ENCODE measurements at regions not wholly inside any gene's neighbourhood (a gene's known extent, or its start where the extent isn't known, plus 50 kb on each side); places are given as distances from the start of the nearest gene placed in this dataset.

DNA sequence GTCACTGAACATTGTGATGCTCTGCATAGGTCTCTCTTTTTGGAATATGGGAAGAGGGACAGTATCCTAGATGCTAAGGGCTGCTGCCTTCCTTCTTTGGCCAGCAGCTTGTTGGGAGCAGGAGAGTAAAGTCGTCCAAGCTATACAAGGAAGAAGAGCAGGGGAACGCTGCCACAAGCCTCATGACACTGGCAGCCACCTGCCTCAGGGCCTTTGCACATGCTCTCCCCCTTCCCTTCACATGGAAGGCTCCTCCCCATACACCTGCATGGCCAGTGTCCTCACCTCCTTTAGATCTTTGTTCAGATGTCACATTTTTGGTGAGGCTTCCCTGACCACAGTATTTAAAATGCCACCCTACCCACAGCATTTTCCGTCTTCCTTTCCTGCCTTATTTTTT is 78.1 kb upstream of the CRHR1 start:
- Histone ChIP-seq H3K27ac (ENCODE audit: low read length) (no peak overlapping the region), H3K4me1 (ENCODE audit: control insufficient read depth in 1 of 2, insufficient read depth in 2 of 2, low read length in 2 of 2) (no peaks in the 10 kb centered on the region), H3K9me3 (ENCODE audit: control insufficient read depth in 1 of 2, low read length in 2 of 2) (no peaks in the 10 kb centered on the region), H3K4me3 (ENCODE audit: low read depth in 1 of 2, low read length in 2 of 2) (no peak overlapping the region), H3K27me3 (ENCODE audit: low read depth, low read length) (no peaks in the 10 kb centered on the region), H3K36me3 (ENCODE audit: control insufficient read depth in 1 of 2, insufficient read depth in 2 of 2, low read length in 2 of 2) (no peaks in the 10 kb centered on the region)

DNA sequence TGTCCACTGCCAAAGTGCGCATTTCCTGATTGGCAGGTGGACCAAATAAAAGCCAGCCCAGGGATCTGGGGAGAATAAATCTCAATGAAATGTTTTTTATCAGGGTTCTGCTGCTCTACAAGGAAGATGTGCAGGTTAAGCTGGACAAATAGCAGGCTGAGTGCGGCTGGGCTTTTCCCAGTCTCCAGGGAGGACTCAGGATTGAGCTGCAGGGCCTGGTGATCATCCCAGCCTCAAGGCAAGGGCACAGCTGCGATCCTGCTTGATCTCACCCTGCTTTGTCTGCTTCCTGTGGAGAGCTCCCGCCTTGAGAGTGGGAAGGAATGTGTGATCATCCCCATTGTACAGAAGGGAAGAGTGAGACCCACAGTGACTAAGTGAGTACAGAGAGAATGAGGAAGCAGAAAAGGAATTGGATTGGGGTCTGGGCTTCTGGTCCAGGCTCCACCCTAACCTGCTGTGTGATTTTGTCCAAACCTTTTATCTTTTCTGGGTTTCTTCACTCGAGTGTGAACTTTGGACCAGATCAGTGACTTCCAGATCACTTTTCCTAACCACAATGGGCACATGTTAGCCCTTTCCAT is 75.3 kb upstream of the CRHR1 start:
- Histone ChIP-seq H3K36me3 (ENCODE audit: control insufficient read depth in 1 of 2, insufficient read depth in 2 of 2, low read length in 2 of 2) (no peaks in the 10 kb centered on the region), H3K9me3 (ENCODE audit: control insufficient read depth in 1 of 2, low read length in 2 of 2) (no peaks in the 10 kb centered on the region), H3K4me3 (ENCODE audit: low read depth in 1 of 2, low read length in 2 of 2) (no peak overlapping the region), H3K27ac (ENCODE audit: low read length) (no peak overlapping the region), H3K4me1 (ENCODE audit: control insufficient read depth in 1 of 2, insufficient read depth in 2 of 2, low read length in 2 of 2) (no peaks in the 10 kb centered on the region), H3K27me3 (ENCODE audit: low read depth, low read length) (no peaks in the 10 kb centered on the region)

GRCh38 chr17:45709728-45710288 is 74.3 kb upstream of the CRHR1 start:
- no peak overlapping the region for H3K4me3 ChIP-seq (ENCODE audit: low read depth in 1 of 2, low read length in 2 of 2)
- no peaks in the 10 kb centered on the region for H3K36me3 ChIP-seq (ENCODE audit: control insufficient read depth in 1 of 2, insufficient read depth in 2 of 2, low read length in 2 of 2)
- H3K9me3 ChIP-seq (ENCODE audit: control insufficient read depth in 1 of 2, low read length in 2 of 2): no peaks in the 10 kb centered on the region
- no peaks in the 10 kb centered on the region for H3K4me1 ChIP-seq (ENCODE audit: control insufficient read depth in 1 of 2, insufficient read depth in 2 of 2, low read length in 2 of 2)
- no peak overlapping the region for H3K27ac ChIP-seq (ENCODE audit: low read length)
- H3K27me3 ChIP-seq (ENCODE audit: low read depth, low read length): no peaks in the 10 kb centered on the region

GRCh38 chr17:45715787-45716186 is 68.3 kb upstream of the CRHR1 start:
- no peaks in the 10 kb centered on the region for H3K4me1 ChIP-seq (ENCODE audit: control insufficient read depth in 1 of 2, insufficient read depth in 2 of 2, low read length in 2 of 2)

DNA sequence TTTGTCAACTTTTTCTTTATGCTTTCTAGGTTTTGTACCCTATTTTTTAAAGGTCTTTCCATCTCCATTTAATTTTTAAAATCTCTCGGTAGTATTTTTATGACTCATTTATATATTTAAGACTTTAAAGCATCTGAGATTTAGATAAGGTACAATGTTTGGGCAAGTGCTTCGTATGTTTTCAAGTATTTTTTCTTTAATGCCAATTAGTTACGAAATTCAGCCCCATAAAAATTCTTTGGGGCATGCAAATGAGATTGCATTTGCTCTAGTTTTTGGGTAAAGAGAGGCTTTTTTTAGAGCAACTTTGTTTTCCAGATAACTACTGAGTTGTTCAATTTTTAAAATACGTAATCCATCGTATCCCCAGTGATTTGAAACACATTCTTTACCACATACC is 65.3 kb upstream of the CRHR1 start:
- Histone ChIP-seq H3K27ac (ENCODE audit: low read length) (no peak overlapping the region), H3K4me1 (ENCODE audit: control insufficient read depth in 1 of 2, insufficient read depth in 2 of 2, low read length in 2 of 2) (no peaks in the 10 kb centered on the region), H3K4me3 (ENCODE audit: low read depth in 1 of 2, low read length in 2 of 2) (no peak overlapping the region), H3K36me3 (ENCODE audit: control insufficient read depth in 1 of 2, insufficient read depth in 2 of 2, low read length in 2 of 2) (no peaks in the 10 kb centered on the region), H3K9me3 (ENCODE audit: control insufficient read depth in 1 of 2, low read length in 2 of 2) (no peaks in the 10 kb centered on the region), H3K27me3 (ENCODE audit: low read depth, low read length) (no peaks in the 10 kb centered on the region)

More at GRCh38 chr17:45715787-45716186, 68.3 kb upstream of the CRHR1 start:
- Histone ChIP-seq H3K4me3 (ENCODE audit: low read depth in 1 of 2, low read length in 2 of 2) (no peak overlapping the region), H3K27me3 (ENCODE audit: low read depth, low read length) (no peaks in the 10 kb centered on the region), H3K9me3 (ENCODE audit: control insufficient read depth in 1 of 2, low read length in 2 of 2) (no peaks in the 10 kb centered on the region), H3K27ac (ENCODE audit: low read length) (no peak overlapping the region), H3K36me3 (ENCODE audit: control insufficient read depth in 1 of 2, insufficient read depth in 2 of 2, low read length in 2 of 2) (no peaks in the 10 kb centered on the region)

- H3K4me1 ChIP-seq (ENCODE audit: control insufficient read depth in 1 of 2, insufficient read depth in 2 of 2, low read length in 2 of 2): no peaks in the 10 kb centered on the region
- H3K36me3 ChIP-seq (ENCODE audit: control insufficient read depth in 1 of 2, insufficient read depth in 2 of 2, low read length in 2 of 2): no peaks in the 10 kb centered on the region
- no peak overlapping the region for H3K4me3 ChIP-seq (ENCODE audit: low read depth in 1 of 2, low read length in 2 of 2)
- no peaks in the 10 kb centered on the region for H3K9me3 ChIP-seq (ENCODE audit: control insufficient read depth in 1 of 2, low read length in 2 of 2)
- H3K27me3 ChIP-seq (ENCODE audit: low read depth, low read length): no peaks in the 10 kb centered on the region
- H3K27ac ChIP-seq (ENCODE audit: low read length): no peak overlapping the region
Measured at GRCh38 chr17:45719335-45720071, 64.6 kb upstream of the CRHR1 start.

- H3K27ac ChIP-seq (ENCODE audit: low read length): no peak overlapping the region
- H3K27me3 ChIP-seq (ENCODE audit: low read depth, low read length): no peaks in the 10 kb centered on the region
Measured at GRCh38 chr17:45720386-45720785, 63.7 kb upstream of the CRHR1 start.

DNA sequence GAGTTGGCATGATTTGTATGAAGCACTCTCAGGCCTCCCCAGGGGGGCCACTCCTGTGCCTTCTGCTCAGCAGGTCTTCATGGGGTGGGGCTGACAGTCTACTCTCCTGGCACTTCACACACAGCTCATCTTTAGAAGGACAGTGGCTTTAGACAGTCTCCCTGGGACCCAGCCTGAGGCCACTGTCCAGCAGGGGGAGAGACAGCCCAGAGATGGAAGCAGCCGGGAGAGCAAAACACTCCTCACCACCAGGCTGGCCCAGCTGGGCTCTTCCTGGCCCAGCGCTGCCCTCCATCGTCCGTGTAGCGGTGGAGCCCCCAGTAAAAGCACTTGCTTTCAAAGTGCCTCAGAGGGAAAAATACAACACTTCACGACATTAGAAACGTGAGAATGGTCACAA is 62.0 kb upstream of the CRHR1 start:
- no peaks in the 10 kb centered on the region for H3K9me3 ChIP-seq (ENCODE audit: control insufficient read depth in 1 of 2, low read length in 2 of 2)
- no peaks in the 10 kb centered on the region for H3K4me1 ChIP-seq (ENCODE audit: control insufficient read depth in 1 of 2, insufficient read depth in 2 of 2, low read length in 2 of 2)
- H3K36me3 ChIP-seq (ENCODE audit: control insufficient read depth in 1 of 2, insufficient read depth in 2 of 2, low read length in 2 of 2): no peaks in the 10 kb centered on the region
- no peak overlapping the region for H3K27ac ChIP-seq (ENCODE audit: low read length)
- H3K4me3 ChIP-seq (ENCODE audit: low read depth in 1 of 2, low read length in 2 of 2): no peak overlapping the region
- no peaks in the 10 kb centered on the region for H3K27me3 ChIP-seq (ENCODE audit: low read depth, low read length)

More at GRCh38 chr17:45720386-45720785, 63.7 kb upstream of the CRHR1 start:
- H3K4me3 ChIP-seq (ENCODE audit: low read depth in 1 of 2, low read length in 2 of 2): no peak overlapping the region
- no peaks in the 10 kb centered on the region for H3K36me3 ChIP-seq (ENCODE audit: control insufficient read depth in 1 of 2, insufficient read depth in 2 of 2, low read length in 2 of 2)
- H3K4me1 ChIP-seq (ENCODE audit: control insufficient read depth in 1 of 2, insufficient read depth in 2 of 2, low read length in 2 of 2): no peaks in the 10 kb centered on the region
- H3K9me3 ChIP-seq (ENCODE audit: control insufficient read depth in 1 of 2, low read length in 2 of 2): no peaks in the 10 kb centered on the region

DNA sequence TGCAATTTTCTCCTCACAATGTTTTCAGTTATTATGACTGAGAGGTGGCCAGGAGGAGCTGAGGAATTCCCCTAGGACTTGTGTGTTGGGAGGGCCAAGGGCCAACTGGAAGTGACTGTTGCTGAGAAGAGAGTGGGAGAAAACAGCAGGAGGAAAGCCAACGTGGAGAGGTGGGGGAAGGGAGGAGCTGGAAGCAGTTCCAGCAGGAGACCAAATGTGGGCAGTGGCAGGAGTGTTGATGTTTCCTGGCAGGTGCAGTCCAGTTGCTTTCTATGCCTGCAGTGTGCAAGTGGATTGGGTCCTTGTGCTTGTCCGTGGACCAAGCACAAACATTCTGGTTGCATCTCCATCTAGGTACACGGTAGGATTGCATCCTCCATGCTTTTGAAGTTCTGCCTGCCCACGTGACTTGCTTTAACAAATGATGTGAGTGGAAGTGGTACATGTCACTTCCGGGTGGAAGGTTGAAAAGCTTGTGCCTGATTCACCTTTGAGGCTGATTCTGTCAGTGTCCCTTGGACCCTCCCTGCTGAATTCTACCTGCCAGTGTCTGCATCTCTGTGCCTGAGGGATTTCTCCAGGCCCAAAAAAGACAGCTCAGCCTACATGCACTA is 54.7 kb upstream of the CRHR1 start:
- H3K27me3 ChIP-seq (ENCODE audit: low read depth, low read length): no peaks in the 10 kb centered on the region
- H3K4me1 ChIP-seq (ENCODE audit: control insufficient read depth in 1 of 2, insufficient read depth in 2 of 2, low read length in 2 of 2): no peaks in the 10 kb centered on the region
- no peak overlapping the region for H3K27ac ChIP-seq (ENCODE audit: low read length)
- no peaks in the 10 kb centered on the region for H3K36me3 ChIP-seq (ENCODE audit: control insufficient read depth in 1 of 2, insufficient read depth in 2 of 2, low read length in 2 of 2)
- peaks cover 10 to 18% of the 10 kb centered on the region in 2 donors for H3K9me3 ChIP-seq (ENCODE audit: control insufficient read depth in 1 of 2, low read length in 2 of 2)
- H3K4me3 ChIP-seq (ENCODE audit: low read depth in 1 of 2, low read length in 2 of 2): no peak overlapping the region

- Histone ChIP-seq H3K27me3 (ENCODE audit: low read depth, low read length) (no peaks in the 10 kb centered on the region), H3K4me1 (ENCODE audit: control insufficient read depth in 1 of 2, insufficient read depth in 2 of 2, low read length in 2 of 2) (no peaks in the 10 kb centered on the region), H3K27ac (ENCODE audit: low read length) (no peak overlapping the region), H3K36me3 (ENCODE audit: control insufficient read depth in 1 of 2, insufficient read depth in 2 of 2, low read length in 2 of 2) (no peaks in the 10 kb centered on the region), H3K4me3 (ENCODE audit: low read depth in 1 of 2, low read length in 2 of 2) (no peak overlapping the region), H3K9me3 (ENCODE audit: control insufficient read depth in 1 of 2, low read length in 2 of 2) (peaks cover 10 to 18% of the 10 kb centered on the region in 2 donors)
Measured at GRCh38 chr17:45730192-45730591, 53.9 kb upstream of the CRHR1 start.

- Histone ChIP-seq H3K4me3 (ENCODE audit: low read depth in 1 of 2, low read length in 2 of 2) (no peak overlapping the region), H3K36me3 (ENCODE audit: control insufficient read depth in 1 of 2, insufficient read depth in 2 of 2, low read length in 2 of 2) (no peaks in the 10 kb centered on the region), H3K27ac (ENCODE audit: low read length) (no peak overlapping the region), H3K4me1 (ENCODE audit: control insufficient read depth in 1 of 2, insufficient read depth in 2 of 2, low read length in 2 of 2) (no peaks in the 10 kb centered on the region), H3K9me3 (ENCODE audit: control insufficient read depth in 1 of 2, low read length in 2 of 2) (peaks cover 10 to 18% of the 10 kb centered on the region in 2 donors), H3K27me3 (ENCODE audit: low read depth, low read length) (no peaks in the 10 kb centered on the region)
Measured at GRCh38 chr17:45731459-45731858, 52.7 kb upstream of the CRHR1 start.
